OCI-LY1 (cell line): ENCODE measurements at regions not wholly inside any gene's neighbourhood (a gene's known extent, or its start where the extent isn't known, plus 50 kb on each side); places are given as distances from the start of the nearest gene placed in this dataset.

Experiments used
- EZH2 ChIP-seq: fragments of 200-600 bp; sonication (generic), shearing (Covaris generic); IDR thresholded peaks from 2 replicates; pipeline ENCODE4 v1.8.0; 2017; ENCODE audit warnings: borderline replicate concordance, mixed run types, mild to moderate bottlenecking, antibody characterized with exemption, low read length, moderate library complexity, mixed read lengths
- TF ChIP-seq, protein P1 (sequence below): fragments of 200-600 bp; sonication (generic), shearing (Covaris generic); IDR thresholded peaks from 2 replicates; pipeline ENCODE4 v1.5.1; 2017; ENCODE audit warnings: mild to moderate bottlenecking, antibody characterized with exemption, low read length, moderate library complexity, mixed read lengths

DNA sequence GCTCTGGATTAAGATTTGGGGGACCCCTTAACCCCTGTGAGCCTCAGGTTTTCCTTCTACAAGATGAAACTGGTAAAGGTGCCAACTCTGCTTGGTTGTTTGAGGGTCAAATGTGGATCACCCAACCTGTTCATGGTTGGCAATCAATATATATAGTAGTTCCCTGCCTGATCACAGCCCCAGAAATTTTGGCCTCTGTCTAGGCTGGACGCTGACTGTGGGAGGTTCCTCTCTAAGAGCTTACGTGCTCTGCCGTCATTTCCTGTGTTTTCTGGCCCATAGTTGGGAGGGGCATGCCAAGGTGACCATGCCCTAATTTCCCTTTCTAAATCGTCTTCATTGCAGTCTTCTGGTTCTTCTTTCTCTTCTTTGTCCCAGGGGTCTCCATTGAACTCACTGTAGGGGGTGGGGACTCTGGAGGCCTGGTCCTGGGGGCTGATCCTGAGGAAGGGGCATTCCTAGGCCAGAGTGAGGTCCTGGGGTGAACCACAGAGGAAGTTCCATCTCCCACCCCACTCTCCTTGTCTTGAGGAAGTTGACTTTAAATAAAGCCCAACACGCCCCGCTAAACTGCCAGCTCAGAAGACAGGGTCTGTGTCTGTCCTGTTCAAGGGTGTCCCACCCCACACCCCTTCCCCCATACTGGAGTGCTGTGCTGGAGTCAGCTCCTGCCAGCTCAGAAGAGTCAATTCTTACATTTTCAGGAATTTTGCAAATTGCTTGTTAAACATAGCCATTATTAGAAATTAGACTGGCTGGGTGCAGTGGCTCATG, 98.9 kb upstream of the SDK1 start:
- TF ChIP-seq, protein P1, sequence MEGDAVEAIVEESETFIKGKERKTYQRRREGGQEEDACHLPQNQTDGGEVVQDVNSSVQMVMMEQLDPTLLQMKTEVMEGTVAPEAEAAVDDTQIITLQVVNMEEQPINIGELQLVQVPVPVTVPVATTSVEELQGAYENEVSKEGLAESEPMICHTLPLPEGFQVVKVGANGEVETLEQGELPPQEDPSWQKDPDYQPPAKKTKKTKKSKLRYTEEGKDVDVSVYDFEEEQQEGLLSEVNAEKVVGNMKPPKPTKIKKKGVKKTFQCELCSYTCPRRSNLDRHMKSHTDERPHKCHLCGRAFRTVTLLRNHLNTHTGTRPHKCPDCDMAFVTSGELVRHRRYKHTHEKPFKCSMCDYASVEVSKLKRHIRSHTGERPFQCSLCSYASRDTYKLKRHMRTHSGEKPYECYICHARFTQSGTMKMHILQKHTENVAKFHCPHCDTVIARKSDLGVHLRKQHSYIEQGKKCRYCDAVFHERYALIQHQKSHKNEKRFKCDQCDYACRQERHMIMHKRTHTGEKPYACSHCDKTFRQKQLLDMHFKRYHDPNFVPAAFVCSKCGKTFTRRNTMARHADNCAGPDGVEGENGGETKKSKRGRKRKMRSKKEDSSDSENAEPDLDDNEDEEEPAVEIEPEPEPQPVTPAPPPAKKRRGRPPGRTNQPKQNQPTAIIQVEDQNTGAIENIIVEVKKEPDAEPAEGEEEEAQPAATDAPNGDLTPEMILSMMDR, result no peak
- no peak for TF ChIP-seq EZH2
